ENCODE measurements at regions not wholly inside any gene's neighbourhood (a gene's known extent, or its start where the extent isn't known, plus 50 kb on each side); places are given as distances from the start of the nearest gene placed in this dataset.

DNA sequence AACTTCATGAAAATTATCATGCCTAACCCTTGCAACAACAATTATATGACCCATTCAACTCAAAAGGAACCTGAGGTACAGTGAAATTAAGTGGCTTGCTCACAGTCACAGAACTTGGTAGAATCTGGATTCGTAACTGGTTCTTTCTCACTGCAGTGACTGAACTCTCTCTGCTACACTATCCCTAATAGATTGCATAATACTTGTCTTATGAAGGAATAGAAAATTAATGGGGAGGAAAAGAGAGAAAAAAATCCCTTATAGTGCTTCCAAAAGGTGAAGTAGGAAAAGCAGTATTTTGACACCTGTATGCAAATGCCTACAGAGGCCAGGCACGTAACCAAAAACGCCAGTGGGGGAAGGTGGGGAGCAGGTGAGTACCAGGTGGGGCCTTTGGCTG is 186.6 kb downstream of the LY86 start:
- TF ChIP-seq, protein P1, sequence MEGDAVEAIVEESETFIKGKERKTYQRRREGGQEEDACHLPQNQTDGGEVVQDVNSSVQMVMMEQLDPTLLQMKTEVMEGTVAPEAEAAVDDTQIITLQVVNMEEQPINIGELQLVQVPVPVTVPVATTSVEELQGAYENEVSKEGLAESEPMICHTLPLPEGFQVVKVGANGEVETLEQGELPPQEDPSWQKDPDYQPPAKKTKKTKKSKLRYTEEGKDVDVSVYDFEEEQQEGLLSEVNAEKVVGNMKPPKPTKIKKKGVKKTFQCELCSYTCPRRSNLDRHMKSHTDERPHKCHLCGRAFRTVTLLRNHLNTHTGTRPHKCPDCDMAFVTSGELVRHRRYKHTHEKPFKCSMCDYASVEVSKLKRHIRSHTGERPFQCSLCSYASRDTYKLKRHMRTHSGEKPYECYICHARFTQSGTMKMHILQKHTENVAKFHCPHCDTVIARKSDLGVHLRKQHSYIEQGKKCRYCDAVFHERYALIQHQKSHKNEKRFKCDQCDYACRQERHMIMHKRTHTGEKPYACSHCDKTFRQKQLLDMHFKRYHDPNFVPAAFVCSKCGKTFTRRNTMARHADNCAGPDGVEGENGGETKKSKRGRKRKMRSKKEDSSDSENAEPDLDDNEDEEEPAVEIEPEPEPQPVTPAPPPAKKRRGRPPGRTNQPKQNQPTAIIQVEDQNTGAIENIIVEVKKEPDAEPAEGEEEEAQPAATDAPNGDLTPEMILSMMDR (IDR thresholded peaks at IDR 0.05; ENCODE audit: poor library complexity): no peak
- TF ChIP-seq EZH2 (IDR thresholded peaks at IDR 0.05; ENCODE audit: borderline replicate concordance) (no peak), EZH2phosphoT487 (IDR thresholded peaks at IDR 0.05; ENCODE audit: low read depth, severe bottlenecking, unreplicated experiment) (no peak)
